Type B pancreatic cell (in vitro differentiated cells): ENCODE measurements at regions not wholly inside any gene's neighbourhood (a gene's known extent, or its start where the extent isn't known, plus 50 kb on each side); places are given as distances from the start of the nearest gene placed in this dataset.

Experiments used
- DNase-seq: peaks from one replicate; pipeline ENCODE4 v3.0.0; 2021; ENCODE audit warnings: mixed read lengths; ENCODE audit not compliant: unreplicated experiment; ENCODE audit errors: extremely low spot score
- H3K27ac Mint-ChIP-seq: 2 replicates; pipeline ENCODE4 v1.8.0; 2021; ENCODE audit warnings: mild to moderate bottlenecking, mixed read lengths
- H3K27me3 Mint-ChIP-seq: 2 replicates; pipeline ENCODE4 v1.8.0; 2021; ENCODE audit warnings: mixed read lengths
- H3K36me3 Mint-ChIP-seq: 2 replicates; pipeline ENCODE4 v1.8.0; 2021; ENCODE audit warnings: mixed read lengths
- H3K4me1 Mint-ChIP-seq: one replicate; pipeline ENCODE4 v1.8.0; 2021; ENCODE audit warnings: mixed read lengths; ENCODE audit not compliant: unreplicated experiment
- H3K4me3 Mint-ChIP-seq: 2 replicates; pipeline ENCODE4 v1.8.0; 2021; ENCODE audit warnings: mild to moderate bottlenecking, mixed read lengths
- H3K9me3 Mint-ChIP-seq: 2 replicates; pipeline ENCODE4 v1.8.0; 2021; ENCODE audit warnings: mixed read lengths
- CTCF ChIP-seq: fragments of 200-600 bp; sonication (generic); conservative IDR thresholded peaks from 2 replicates; pipeline ENCODE4 v1.5.0; 2021; ENCODE audit warnings: antibody characterized with exemption, mild to moderate bottlenecking

- no peaks in the 10 kb centered on the region for H3K9me3 Mint-ChIP-seq
- H3K27me3 Mint-ChIP-seq = peaks cover 3% of the 10 kb centered on the region
- no peak overlapping the region for H3K27ac Mint-ChIP-seq
- H3K36me3 Mint-ChIP-seq = no peaks in the 10 kb centered on the region
- H3K4me3 Mint-ChIP-seq = no peak overlapping the region
- TF ChIP-seq CTCF = no peak
- no peak for DNase-seq
- H3K4me1 Mint-ChIP-seq = peaks cover 3% of the 10 kb centered on the region
Observed at GRCh38 chr2:239500574-239501550, 100.0 kb upstream of the HDAC4 start.

- Mint-ChIP-seq H3K27ac (no peak overlapping the region), H3K9me3 (no peaks in the 10 kb centered on the region), H3K27me3 (peaks cover 3% of the 10 kb centered on the region), H3K4me1 (peaks cover 11% of the 10 kb centered on the region), H3K36me3 (no peaks in the 10 kb centered on the region), H3K4me3 (no peak overlapping the region)
- DNase-seq = no peak
- TF ChIP-seq CTCF = no peak
Observed at GRCh38 chr2:239499726-239500573, 99.1 kb upstream of the HDAC4 start.

GRCh38 chr2:239498981-239499634 lies 98.3 kb upstream of the HDAC4 start:
- Mint-ChIP-seq H3K36me3 (no peaks in the 10 kb centered on the region), H3K9me3 (no peaks in the 10 kb centered on the region), H3K27ac (no peak overlapping the region), H3K4me3 (no peak overlapping the region), H3K4me1 (peaks cover 15% of the 10 kb centered on the region), H3K27me3 (peaks cover 6% of the 10 kb centered on the region)
- TF ChIP-seq CTCF = no peak
- no peak for DNase-seq

- no peaks in the 10 kb centered on the region for H3K36me3 Mint-ChIP-seq
- peaks cover 6% of the 10 kb centered on the region for H3K27me3 Mint-ChIP-seq
- H3K4me1 Mint-ChIP-seq = peaks cover 15% of the 10 kb centered on the region
- no peaks in the 10 kb centered on the region for H3K9me3 Mint-ChIP-seq
- no peak overlapping the region for H3K4me3 Mint-ChIP-seq
- DNase-seq = no peak
- no peak for TF ChIP-seq CTCF
- H3K27ac Mint-ChIP-seq = no peak overlapping the region
Observed at GRCh38 chr2:239498576-239498975, 97.8 kb upstream of the HDAC4 start.

GRCh38 chr2:239496700-239497099 lies 95.9 kb upstream of the HDAC4 start:
- no peak overlapping the region for H3K27ac Mint-ChIP-seq
- no peak for TF ChIP-seq CTCF
- H3K36me3 Mint-ChIP-seq = no peaks in the 10 kb centered on the region
- H3K4me3 Mint-ChIP-seq = no peak overlapping the region
- H3K4me1 Mint-ChIP-seq = peaks cover 15% of the 10 kb centered on the region
- peaks cover 9% of the 10 kb centered on the region for H3K27me3 Mint-ChIP-seq
- DNase-seq = no peak
- H3K9me3 Mint-ChIP-seq = no peaks in the 10 kb centered on the region
